HEK293 (cell line): ENCODE measurements at regions not wholly inside any gene's neighbourhood (a gene's known extent, or its start where the extent isn't known, plus 50 kb on each side); places are given as distances from the start of the nearest gene placed in this dataset.
"Not testable (repeated sequence)": the region's sequence is repeated elsewhere in the genome, so short reads cannot be mapped to it uniquely, and the experiment has no call there.

Source experiments
- CTCF ChIA-PET: fragments of 350-600 bp; formaldehyde crosslinking; extraction: SDS; loops from one replicate; lab custom pipeline; 2021; ENCODE audit warnings: antibody characterized with exemption; lab: Yijun Ruan, JAX
- POLR2A ChIA-PET: fragments of 300-600 bp; formaldehyde crosslinking; extraction: SDS; loops from one replicate; lab custom pipeline; 2020; ENCODE audit warnings: antibody characterized with exemption, inconsistent platforms; lab: Yijun Ruan, JAX
- H3K27ac ChIP-seq: fragments of 200-500 bp; sonication (Bioruptor generic); 2 replicates; pipeline ENCODE4 v1.5.1; 2014; ENCODE audit warnings: low read depth, low read length, control low read depth, inconsistent platforms; ENCODE audit errors: extremely low read depth
- H3K36me3 ChIP-seq, 2 experiments: fragments of 200-500 bp in 1 of 2; sonication (Bioruptor generic) in 1 of 2; 1 replicate in 1 of 2; 2 replicates in 1 of 2; pipeline ENCODE4 v1.5.1; 2014 to 2017; ENCODE audit warnings: inconsistent platforms in 2 of 2, low read length in 2 of 2; ENCODE audit not compliant: control insufficient read depth in 2 of 2, insufficient read depth in 1 of 2
- H3K4me1 ChIP-seq: fragments of 200-500 bp; sonication (Bioruptor generic); 2 replicates; pipeline ENCODE4 v1.5.1; 2014; ENCODE audit warnings: mild to moderate bottlenecking, low read length, inconsistent platforms; ENCODE audit not compliant: control insufficient read depth, insufficient read depth
- H3K4me3 ChIP-seq: 2 replicates; pipeline ENCODE4 v1.5.1; 2011; ENCODE audit warnings: low read depth, mild to moderate bottlenecking, control low read depth, low read length, moderate library complexity
- H3K9me3 ChIP-seq: fragments of 200-500 bp; sonication (Bioruptor generic); 2 replicates; pipeline ENCODE4 v1.5.1; 2014; ENCODE audit warnings: low read depth, low read length, inconsistent platforms; ENCODE audit not compliant: control insufficient read depth, insufficient read depth
- FEZF1 ChIP-seq: fragments of 450-650 bp; formaldehyde crosslinking; IDR thresholded peaks from 2 replicates; pipeline ENCODE4 v1.5.1; 2016; ENCODE audit warnings: missing biosample characterization, missing genetic modification characterization
- GLIS1 ChIP-seq: fragments of 450-650 bp; formaldehyde crosslinking; IDR thresholded peaks from 2 replicates; pipeline ENCODE4 v1.5.1; 2016; ENCODE audit warnings: missing biosample characterization, missing genetic modification characterization
- HOXC10 ChIP-seq: sonication (generic); formaldehyde crosslinking; IDR thresholded peaks from 2 replicates; pipeline ENCODE4 v1.8.1; 2023; ENCODE audit warnings: mild to moderate bottlenecking, missing genetic modification reagents
- KLF1 ChIP-seq: fragments of 450-650 bp; formaldehyde crosslinking; IDR thresholded peaks from 2 replicates; pipeline ENCODE4 v1.5.1; 2016; ENCODE audit warnings: missing biosample characterization, missing genetic modification characterization
- KLF9 ChIP-seq: fragments of 450-650 bp; formaldehyde crosslinking; IDR thresholded peaks from 2 replicates; pipeline ENCODE4 v1.5.1; 2016; ENCODE audit warnings: missing biosample characterization, missing genetic modification characterization, low read depth
- MZF1 ChIP-seq: fragments of 450-650 bp; formaldehyde crosslinking; IDR thresholded peaks from 2 replicates; pipeline ENCODE4 v1.5.1; 2017; ENCODE audit warnings: missing biosample characterization, missing genetic modification characterization, borderline replicate concordance
- SP7 ChIP-seq: fragments of 450-650 bp; formaldehyde crosslinking; IDR thresholded peaks from 2 replicates; pipeline ENCODE4 v1.5.1; 2016; ENCODE audit warnings: missing biosample characterization, missing genetic modification characterization
- TRIM28 ChIP-seq: IDR thresholded peaks from 2 replicates; pipeline ENCODE4 v1.6.1; 2011; ENCODE audit warnings: low read length, control low read depth, borderline replicate concordance
- ZBTB8A ChIP-seq: fragments of 450-650 bp; formaldehyde crosslinking; IDR thresholded peaks from 2 replicates; pipeline ENCODE4 v1.5.1; 2016; ENCODE audit warnings: missing biosample characterization, missing genetic modification characterization
- ZEB2 ChIP-seq: fragments of 450-650 bp; formaldehyde crosslinking; IDR thresholded peaks from 2 replicates; pipeline ENCODE4 v1.5.1; 2016; ENCODE audit warnings: missing biosample characterization, missing genetic modification characterization
- ZNF10 ChIP-seq: fragments of 450-650 bp; formaldehyde crosslinking; IDR thresholded peaks from 2 replicates; pipeline ENCODE4 v1.5.1; 2017; ENCODE audit warnings: missing biosample characterization, missing genetic modification characterization
- ZNF146 ChIP-seq: fragments of 450-650 bp; formaldehyde crosslinking; IDR thresholded peaks from 2 replicates; pipeline ENCODE4 v1.5.1; 2016; ENCODE audit warnings: missing biosample characterization, missing genetic modification characterization
- ZNF175 ChIP-seq: fragments of 450-650 bp; formaldehyde crosslinking; IDR thresholded peaks from 2 replicates; pipeline ENCODE4 v1.5.1; 2016; ENCODE audit warnings: missing biosample characterization, missing genetic modification characterization
- ZNF214 ChIP-seq: fragments of 450-650 bp; formaldehyde crosslinking; IDR thresholded peaks from 2 replicates; pipeline ENCODE4 v1.5.1; 2017; ENCODE audit warnings: missing biosample characterization, mild to moderate bottlenecking, missing genetic modification characterization, borderline replicate concordance
- ZNF24 ChIP-seq: fragments of 450-650 bp; formaldehyde crosslinking; IDR thresholded peaks from 2 replicates; pipeline ENCODE4 v1.5.1; 2016; ENCODE audit warnings: missing biosample characterization, missing genetic modification characterization
- ZNF350 ChIP-seq: fragments of 450-650 bp; formaldehyde crosslinking; IDR thresholded peaks from 2 replicates; pipeline ENCODE4 v1.5.0; 2017; ENCODE audit warnings: missing biosample characterization, mild to moderate bottlenecking, missing genetic modification characterization
- ZNF423 ChIP-seq: fragments of 450-650 bp; formaldehyde crosslinking; IDR thresholded peaks from 2 replicates; pipeline ENCODE4 v1.5.1; 2016; ENCODE audit warnings: missing biosample characterization, missing genetic modification characterization
- ZNF48 ChIP-seq: fragments of 450-650 bp; formaldehyde crosslinking; IDR thresholded peaks from 2 replicates; pipeline ENCODE4 v1.5.1; 2016; ENCODE audit warnings: missing biosample characterization, missing genetic modification characterization
- ZNF529 ChIP-seq: fragments of 450-650 bp; formaldehyde crosslinking; IDR thresholded peaks from 2 replicates; pipeline ENCODE4 v1.5.1; 2017; ENCODE audit warnings: missing genetic modification characterization, missing biosample characterization; ENCODE audit not compliant: insufficient replicate concordance
- ZNF544 ChIP-seq: fragments of 450-650 bp; formaldehyde crosslinking; IDR thresholded peaks from 2 replicates; pipeline ENCODE4 v1.5.0; 2017; ENCODE audit warnings: missing biosample characterization, missing genetic modification characterization
- ZNF555 ChIP-seq: fragments of 450-650 bp; formaldehyde crosslinking; conservative IDR thresholded peaks from 2 replicates; pipeline ENCODE4 v1.5.1; 2017; ENCODE audit warnings: missing biosample characterization, mild to moderate bottlenecking, missing genetic modification characterization, inconsistent platforms
- ZNF626 ChIP-seq: fragments of 450-650 bp; sonication (Bioruptor Pico); formaldehyde crosslinking; IDR thresholded peaks from 2 replicates; pipeline ENCODE4 v1.5.1; 2018; ENCODE audit warnings: missing biosample characterization, missing genetic modification characterization, inconsistent platforms
- ZNF747 ChIP-seq: fragments of 450-650 bp; formaldehyde crosslinking; IDR thresholded peaks from 2 replicates; pipeline ENCODE4 v1.5.1; 2016; ENCODE audit warnings: missing biosample characterization, missing genetic modification characterization
- ZNF777 ChIP-seq: fragments of 450-650 bp; formaldehyde crosslinking; IDR thresholded peaks from 2 replicates; pipeline ENCODE4 v1.5.1; 2017; ENCODE audit warnings: missing biosample characterization, missing genetic modification characterization, borderline replicate concordance
- TF ChIP-seq, protein P1 (sequence below): fragments of 450-650 bp; formaldehyde crosslinking; IDR thresholded peaks from 2 replicates; pipeline ENCODE4 v1.5.1; 2016; ENCODE audit warnings: missing biosample characterization, missing genetic modification characterization
- TF ChIP-seq, protein P2 (sequence below): fragments of 450-650 bp; formaldehyde crosslinking; IDR thresholded peaks from 2 replicates; pipeline ENCODE4 v1.5.1; 2017; ENCODE audit warnings: missing biosample characterization, missing genetic modification characterization
- TF ChIP-seq, protein P3 (sequence below): fragments of 450-650 bp; formaldehyde crosslinking; IDR thresholded peaks from 2 replicates; pipeline ENCODE4 v1.5.1; 2016; ENCODE audit warnings: missing biosample characterization, missing genetic modification characterization
- TF ChIP-seq, protein P4 (sequence below): fragments of 450-650 bp; formaldehyde crosslinking; IDR thresholded peaks from 2 replicates; pipeline ENCODE4 v1.5.1; 2016; ENCODE audit warnings: missing biosample characterization, missing genetic modification characterization

DNA sequence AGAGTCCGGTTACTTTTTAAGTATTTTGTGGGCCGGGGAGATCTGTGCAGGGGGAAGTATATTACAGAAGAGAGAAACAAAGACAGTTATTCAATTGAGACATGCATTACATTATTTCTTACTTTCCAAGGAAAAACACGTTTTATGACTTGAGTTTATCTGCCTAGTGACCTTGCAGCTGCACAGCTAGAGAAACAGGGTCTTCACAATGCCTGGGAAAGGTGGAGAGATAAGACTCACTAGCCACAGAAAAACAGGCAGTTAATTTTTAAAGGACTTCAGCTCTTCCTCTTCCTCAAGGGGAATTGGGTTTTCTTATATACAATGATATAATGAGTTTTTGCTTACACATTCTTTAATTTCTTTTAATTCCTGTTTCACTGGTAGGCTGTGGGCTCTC lies 121.8 kb downstream of the TBX19 start:
- CTCF ChIA-PET = interaction anchor here (0.9 to 1.0 kb wide), 2 partner anchors 37 to 60 kb away, joined by 3 to 5 read pairs; no protein-coding TSS in a partner anchor
- POLR2A ChIA-PET, H3K9me3 ChIP-seq, H3K27ac ChIP-seq, H3K36me3 ChIP-seq, H3K4me1 ChIP-seq, H3K4me3 ChIP-seq: not testable (repeated sequence)

DNA sequence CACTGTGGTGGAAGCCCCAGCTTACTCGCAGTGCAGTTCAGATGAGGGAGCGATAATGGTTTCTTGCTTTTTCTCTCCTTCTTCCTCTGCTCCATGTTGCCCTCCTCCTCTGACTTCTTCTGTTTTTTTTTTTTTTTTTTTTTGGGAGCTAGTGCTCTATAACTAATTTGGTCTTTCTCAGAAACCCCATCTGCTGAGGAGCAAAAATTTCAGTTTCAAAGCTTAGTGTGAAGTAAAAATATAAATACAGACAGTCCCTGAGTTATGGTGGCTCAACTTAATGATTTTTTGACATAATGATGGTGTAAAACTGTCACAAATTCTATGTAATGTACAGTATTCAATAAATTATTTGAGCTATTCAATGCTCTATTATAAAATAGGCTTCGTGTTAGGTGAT lies 120.7 kb downstream of the TBX19 start:
- Histone ChIP-seq H3K4me3 (no peak overlapping the region), H3K4me1 (peaks cover 9% of the 10 kb centered on the region; the same call in 1 of the 2 replicates), H3K27ac (no peak overlapping the region), H3K9me3 (no peaks in the 10 kb centered on the region), H3K36me3 (peaks cover 0 to 4% of the 10 kb centered on the region in 2 experiments; a peak in 1 of 3 replicates)
- TF ChIP-seq KLF9 (tag by site-specific recombination) (no peak), ZEB2 (tag by site-specific recombination) (no peak), SP7 (tag by site-specific recombination) (no peak), KLF1 (no peak), ZNF423 (tag by site-specific recombination) (no peak), ZNF10 (tag by site-specific recombination) (no peak), ZNF626 (tag by site-specific recombination) (no peak), HOXC10 (no peak), ZNF777 (tag by site-specific recombination) (no peak), MZF1 (no peak), ZBTB8A (tag by site-specific recombination) (no peak), ZNF175 (tag by site-specific recombination) (no peak), ZNF350 (no peak)
- TF ChIP-seq, protein P1, sequence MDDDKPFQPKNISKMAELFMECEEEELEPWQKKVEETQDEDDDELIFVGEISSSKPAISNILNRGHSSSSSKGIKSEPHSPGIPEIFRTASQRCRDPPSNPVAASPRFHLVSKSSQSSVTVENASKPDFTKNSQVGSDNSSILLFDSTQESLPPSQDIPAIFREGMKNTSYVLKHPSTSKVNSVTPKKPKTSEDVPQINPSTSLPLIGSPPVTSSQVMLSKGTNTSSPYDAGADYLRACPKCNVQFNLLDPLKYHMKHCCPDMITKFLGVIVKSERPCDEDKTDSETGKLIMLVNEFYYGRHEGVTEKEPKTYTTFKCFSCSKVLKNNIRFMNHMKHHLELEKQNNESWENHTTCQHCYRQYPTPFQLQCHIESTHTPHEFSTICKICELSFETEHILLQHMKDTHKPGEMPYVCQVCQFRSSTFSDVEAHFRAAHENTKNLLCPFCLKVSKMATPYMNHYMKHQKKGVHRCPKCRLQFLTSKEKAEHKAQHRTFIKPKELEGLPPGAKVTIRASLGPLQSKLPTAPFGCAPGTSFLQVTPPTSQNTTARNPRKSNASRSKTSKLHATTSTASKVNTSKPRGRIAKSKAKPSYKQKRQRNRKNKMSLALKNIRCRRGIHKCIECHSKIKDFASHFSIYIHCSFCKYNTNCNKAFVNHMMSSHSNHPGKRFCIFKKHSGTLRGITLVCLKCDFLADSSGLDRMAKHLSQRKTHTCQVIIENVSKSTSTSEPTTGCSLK (tag by site-specific recombination) = no peak
- TF ChIP-seq, protein P2, sequence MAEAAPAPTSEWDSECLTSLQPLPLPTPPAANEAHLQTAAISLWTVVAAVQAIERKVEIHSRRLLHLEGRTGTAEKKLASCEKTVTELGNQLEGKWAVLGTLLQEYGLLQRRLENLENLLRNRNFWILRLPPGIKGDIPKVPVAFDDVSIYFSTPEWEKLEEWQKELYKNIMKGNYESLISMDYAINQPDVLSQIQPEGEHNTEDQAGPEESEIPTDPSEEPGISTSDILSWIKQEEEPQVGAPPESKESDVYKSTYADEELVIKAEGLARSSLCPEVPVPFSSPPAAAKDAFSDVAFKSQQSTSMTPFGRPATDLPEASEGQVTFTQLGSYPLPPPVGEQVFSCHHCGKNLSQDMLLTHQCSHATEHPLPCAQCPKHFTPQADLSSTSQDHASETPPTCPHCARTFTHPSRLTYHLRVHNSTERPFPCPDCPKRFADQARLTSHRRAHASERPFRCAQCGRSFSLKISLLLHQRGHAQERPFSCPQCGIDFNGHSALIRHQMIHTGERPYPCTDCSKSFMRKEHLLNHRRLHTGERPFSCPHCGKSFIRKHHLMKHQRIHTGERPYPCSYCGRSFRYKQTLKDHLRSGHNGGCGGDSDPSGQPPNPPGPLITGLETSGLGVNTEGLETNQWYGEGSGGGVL (tag by site-specific recombination) = no peak
- TF ChIP-seq, protein P3, sequence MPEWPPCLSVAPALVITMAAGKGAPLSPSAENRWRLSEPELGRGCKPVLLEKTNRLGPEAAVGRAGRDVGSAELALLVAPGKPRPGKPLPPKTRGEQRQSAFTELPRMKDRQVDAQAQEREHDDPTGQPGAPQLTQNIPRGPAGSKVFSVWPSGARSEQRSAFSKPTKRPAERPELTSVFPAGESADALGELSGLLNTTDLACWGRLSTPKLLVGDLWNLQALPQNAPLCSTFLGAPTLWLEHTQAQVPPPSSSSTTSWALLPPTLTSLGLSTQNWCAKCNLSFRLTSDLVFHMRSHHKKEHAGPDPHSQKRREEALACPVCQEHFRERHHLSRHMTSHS (tag by site-specific recombination) = no peak
- TF ChIP-seq, protein P4, sequence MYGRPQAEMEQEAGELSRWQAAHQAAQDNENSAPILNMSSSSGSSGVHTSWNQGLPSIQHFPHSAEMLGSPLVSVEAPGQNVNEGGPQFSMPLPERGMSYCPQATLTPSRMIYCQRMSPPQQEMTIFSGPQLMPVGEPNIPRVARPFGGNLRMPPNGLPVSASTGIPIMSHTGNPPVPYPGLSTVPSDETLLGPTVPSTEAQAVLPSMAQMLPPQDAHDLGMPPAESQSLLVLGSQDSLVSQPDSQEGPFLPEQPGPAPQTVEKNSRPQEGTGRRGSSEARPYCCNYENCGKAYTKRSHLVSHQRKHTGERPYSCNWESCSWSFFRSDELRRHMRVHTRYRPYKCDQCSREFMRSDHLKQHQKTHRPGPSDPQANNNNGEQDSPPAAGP = no peak
- ChIA-PET POLR2A (no interaction called here), CTCF (interaction anchor here (0.9 kb wide), 1 partner anchor 59 kb away, joined by 5 read pairs; no protein-coding TSS in a partner anchor)

DNA sequence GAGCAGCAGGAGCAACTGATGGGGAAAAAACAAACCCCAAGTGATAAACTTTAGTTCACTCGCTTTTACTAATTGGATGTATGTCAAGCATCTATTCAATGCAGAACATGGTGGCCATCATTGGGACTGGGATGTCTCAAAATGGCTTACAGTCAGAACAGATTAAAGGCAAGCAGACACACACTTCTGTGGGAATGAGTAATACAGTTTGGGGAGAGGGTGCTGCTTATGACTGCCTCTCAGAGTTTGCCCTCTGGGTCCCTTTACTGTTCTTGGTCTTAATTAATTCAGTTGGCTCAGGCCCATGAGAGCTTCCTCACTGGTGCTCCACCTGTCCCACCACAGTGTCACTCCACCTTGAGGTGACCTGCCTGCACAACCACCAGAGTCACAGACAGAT lies 119.5 kb downstream of the TBX19 start:
- CTCF ChIA-PET = interaction anchor here (1.2 kb wide), 2 partner anchors 40 to 57 kb away, joined by 3 read pairs; no protein-coding TSS in a partner anchor
- Histone ChIP-seq H3K36me3 (peaks cover 0 to 4% of the 10 kb centered on the region in 2 experiments; a peak in 1 of 3 replicates), H3K27ac (no peak overlapping the region), H3K9me3 (no peaks in the 10 kb centered on the region), H3K4me1 (peaks cover 9% of the 10 kb centered on the region; the same call in 1 of the 2 replicates), H3K4me3 (no peak overlapping the region)
- POLR2A ChIA-PET = interaction anchor here (0.5 kb wide), 1 partner anchor 282 kb away, joined by 3 read pairs; no protein-coding TSS in a partner anchor
- no peak for TF ChIP-seq ZNF146
- TF ChIP-seq ZNF555 (tag by site-specific recombination) = no peak
- TF ChIP-seq GLIS1 (tag by site-specific recombination) = no peak
- no peak for TF ChIP-seq ZNF214 (tag by site-specific recombination)
- TF ChIP-seq ZNF48 (tag by site-specific recombination) = no peak
- TF ChIP-seq ZNF747 (tag by site-specific recombination) = no peak
- no peak for TF ChIP-seq TRIM28
- TF ChIP-seq ZNF626 (tag by site-specific recombination) = no peak
- no peak for TF ChIP-seq ZNF529 (tag by site-specific recombination)
- TF ChIP-seq ZNF544 (tag by site-specific recombination) = no peak
- TF ChIP-seq FEZF1 (tag by site-specific recombination) = no peak
- no peak for TF ChIP-seq ZNF24 (tag by site-specific recombination)
